ENCODE measurements at regions not wholly inside any gene's neighbourhood (a gene's known extent, or its start where the extent isn't known, plus 50 kb on each side); places are given as distances from the start of the nearest gene placed in this dataset.

GRCh38 chr14:100445436-100446088 lies 122.4 kb downstream of the SLC25A47 start:
- Histone ChIP-seq H3K36me3 (ENCODE audit: control insufficient read depth in 4 of 4, insufficient read depth in 4 of 4, low read length in 4 of 4) (peaks cover 0 to 2% (median 0%) of the 10 kb centered on the region in 4 donors), H3K4me3 (no peak overlapping the region), H3K9me3 (ENCODE audit: control insufficient read depth in 4 of 4, insufficient read depth in 3 of 4, low read length in 3 of 4) (no peaks in the 10 kb centered on the region), H3K9ac (ENCODE audit: insufficient read depth in 1 of 2, low read length in 2 of 2) (no peak overlapping the region), H3K27ac (ENCODE audit: low read depth in 1 of 2, low read length in 1 of 2) (no peak overlapping the region), H3K4me1 (ENCODE audit: control insufficient read depth in 5 of 5, insufficient read depth in 5 of 5, low read length in 5 of 5) (peaks cover 0 to 24% (median 8%) of the 10 kb centered on the region in 5 donors), H3K27me3 (ENCODE audit: control insufficient read depth in 3 of 3, insufficient read depth in 3 of 3, low read length in 2 of 3) (no peaks in the 10 kb centered on the region)
- WGBS, 2 donors = 90 to 92% methylated on average over 8 of the region's 8 CpGs
- TF ChIP-seq CTCF (IDR thresholded peaks at IDR 0.05; ENCODE audit: control extremely low read depth, extremely low read depth) = no peak
- ATAC-seq (ENCODE audit: insufficient read depth, low FRiP score) = no peak
- DNase-seq = no peak

- TF ChIP-seq CTCF (IDR thresholded peaks at IDR 0.05; ENCODE audit: control extremely low read depth, extremely low read depth) = no peak
- ATAC-seq (ENCODE audit: insufficient read depth, low FRiP score) = no peak
- Histone ChIP-seq H3K27ac (ENCODE audit: low read depth in 1 of 2, low read length in 1 of 2) (no peak overlapping the region), H3K4me3 (no peak overlapping the region), H3K9me3 (ENCODE audit: control insufficient read depth in 4 of 4, insufficient read depth in 3 of 4, low read length in 3 of 4) (no peaks in the 10 kb centered on the region), H3K27me3 (ENCODE audit: control insufficient read depth in 3 of 3, insufficient read depth in 3 of 3, low read length in 2 of 3) (no peaks in the 10 kb centered on the region), H3K4me1 (ENCODE audit: control insufficient read depth in 5 of 5, insufficient read depth in 5 of 5, low read length in 5 of 5) (peaks cover 0 to 16% (median 3%) of the 10 kb centered on the region in 5 donors), H3K9ac (ENCODE audit: insufficient read depth in 1 of 2, low read length in 2 of 2) (no peak overlapping the region), H3K36me3 (ENCODE audit: control insufficient read depth in 4 of 4, insufficient read depth in 4 of 4, low read length in 4 of 4) (peaks cover 0 to 2% (median 0%) of the 10 kb centered on the region in 4 donors)
- WGBS, 2 donors = 89 to 90% methylated on average over 7 of the region's 7 CpGs
- no peak for DNase-seq
Measured at GRCh38 chr14:100446572-100446971, 123.4 kb downstream of the SLC25A47 start.

- ATAC-seq (ENCODE audit: insufficient read depth, low FRiP score) (no peak), DNase-seq (no peak)
- Histone ChIP-seq H3K9me3 (ENCODE audit: control insufficient read depth in 4 of 4, insufficient read depth in 3 of 4, low read length in 3 of 4) (no peaks in the 10 kb centered on the region), H3K9ac (ENCODE audit: insufficient read depth in 1 of 2, low read length in 2 of 2) (no peak overlapping the region), H3K36me3 (ENCODE audit: control insufficient read depth in 4 of 4, insufficient read depth in 4 of 4, low read length in 4 of 4) (peaks cover 0 to 2% (median 0%) of the 10 kb centered on the region in 4 donors), H3K27me3 (ENCODE audit: control insufficient read depth in 3 of 3, insufficient read depth in 3 of 3, low read length in 2 of 3) (no peaks in the 10 kb centered on the region), H3K4me1 (ENCODE audit: control insufficient read depth in 5 of 5, insufficient read depth in 5 of 5, low read length in 5 of 5) (no peaks in the 10 kb centered on the region), H3K27ac (ENCODE audit: low read depth in 1 of 2, low read length in 1 of 2) (no peak overlapping the region), H3K4me3 (no peak overlapping the region)
- WGBS, 2 donors = 73 to 81% methylated on average over 5 of the region's 5 CpGs
- TF ChIP-seq CTCF (IDR thresholded peaks at IDR 0.05; ENCODE audit: control extremely low read depth, extremely low read depth) = no peak
Measured at GRCh38 chr14:100448376-100448775, 125.2 kb downstream of the SLC25A47 start.

Data from lung (tissue), 11 donors.